A673 (cell line): ENCODE measurements at regions not wholly inside any gene's neighbourhood (a gene's known extent, or its start where the extent isn't known, plus 50 kb on each side); places are given as distances from the start of the nearest gene placed in this dataset.
"Not testable (repeated sequence)": the region's sequence is repeated elsewhere in the genome, so short reads cannot be mapped to it uniquely, and the experiment has no call there.

Experiments
- BruUV-seq: library from RNA; stranded (reverse); fragments of 400-500 nt; replicated peaks from 2 replicates; lab custom pipeline; 2021; lab: Mats Ljungman, UMichigan
- CTCF ChIA-PET: fragments of 300-600 bp; sonication (Branson Sonifier 250); formaldehyde crosslinking; loops from one replicate; lab custom pipeline; 2022; ENCODE audit warnings: antibody characterized with exemption; lab: Charles Lee
- POLR2A ChIA-PET: fragments of 300-600 bp; sonication (Branson Sonifier 250); formaldehyde crosslinking; loops from one replicate; lab custom pipeline; 2022; ENCODE audit warnings: antibody characterized with exemption; ENCODE audit not compliant: low non-redundant PET; lab: Charles Lee
- DNase-seq: peaks from one replicate; pipeline ENCODE4 v3.0.0-alpha.2; 2015; ENCODE audit warnings: low spot score
- H3K27ac ChIP-seq: fragments of 200-600 bp; sonication (generic); 2 replicates; pipeline ENCODE4 v1.5.1; 2016; ENCODE audit warnings: mixed run types, low read depth, mild to moderate bottlenecking, mixed read lengths, antibody characterized with exemption, low read length; ENCODE audit not compliant: poor library complexity, severe bottlenecking
- H3K27me3 ChIP-seq: fragments of 200-600 bp; sonication (generic); replicated peaks from 2 replicates; pipeline ENCODE4 v1.6.1; 2017; ENCODE audit warnings: mixed run types, low read depth, mild to moderate bottlenecking, mixed read lengths, antibody characterized with exemption, low read length; ENCODE audit not compliant: insufficient read depth, poor library complexity
- H3K36me3 ChIP-seq: fragments of 200-600 bp; sonication (generic); 2 replicates; pipeline ENCODE4 v1.6.1; 2016; ENCODE audit warnings: mixed run types, mild to moderate bottlenecking, mixed read lengths, antibody characterized with exemption, low read length; ENCODE audit not compliant: insufficient read depth, poor library complexity, severe bottlenecking
- H3K4me1 ChIP-seq: fragments of 200-600 bp; sonication (generic); 2 replicates; pipeline ENCODE4 v1.6.1; 2017; ENCODE audit warnings: mixed run types, mild to moderate bottlenecking, mixed read lengths, antibody characterized with exemption, low read length; ENCODE audit not compliant: insufficient read depth, poor library complexity, severe bottlenecking
- H3K4me3 ChIP-seq: fragments of 200-600 bp; sonication (generic); 2 replicates; pipeline ENCODE4 v1.5.1; 2016; ENCODE audit warnings: low read depth, mixed run types, mild to moderate bottlenecking, mixed read lengths, low read length; ENCODE audit not compliant: poor library complexity, severe bottlenecking
- H3K9me3 ChIP-seq: fragments of 200-600 bp; sonication (generic); 2 replicates; pipeline ENCODE4 v1.6.1; 2016; ENCODE audit warnings: mixed run types, low read depth, mild to moderate bottlenecking, mixed read lengths, antibody characterized with exemption, low read length; ENCODE audit not compliant: poor library complexity, severe bottlenecking
- EZH2 ChIP-seq: fragments of 200-600 bp; sonication (generic); IDR thresholded peaks from 2 replicates; pipeline ENCODE4 v1.6.1; 2017; ENCODE audit warnings: borderline replicate concordance, low read depth, mild to moderate bottlenecking, mixed read lengths, antibody characterized with exemption, low read length; ENCODE audit not compliant: poor library complexity, severe bottlenecking
- intact Hi-C: fragments of 100-400 bp; cut with micrococcal nuclease; formaldehyde crosslinking; loops from one replicate; pipeline ENCODE4 v1.10.0; 2022; ENCODE audit not compliant: unreplicated experiment
- TF ChIP-seq, protein P1 (sequence below): fragments of 300-800, 200-600 bp; sonication (generic); conservative IDR thresholded peaks from 2 replicates; pipeline ENCODE4 v1.5.1; 2017; ENCODE audit warnings: low read depth, mild to moderate bottlenecking, antibody characterized with exemption, low read length, moderate library complexity, mixed read lengths

DNA sequence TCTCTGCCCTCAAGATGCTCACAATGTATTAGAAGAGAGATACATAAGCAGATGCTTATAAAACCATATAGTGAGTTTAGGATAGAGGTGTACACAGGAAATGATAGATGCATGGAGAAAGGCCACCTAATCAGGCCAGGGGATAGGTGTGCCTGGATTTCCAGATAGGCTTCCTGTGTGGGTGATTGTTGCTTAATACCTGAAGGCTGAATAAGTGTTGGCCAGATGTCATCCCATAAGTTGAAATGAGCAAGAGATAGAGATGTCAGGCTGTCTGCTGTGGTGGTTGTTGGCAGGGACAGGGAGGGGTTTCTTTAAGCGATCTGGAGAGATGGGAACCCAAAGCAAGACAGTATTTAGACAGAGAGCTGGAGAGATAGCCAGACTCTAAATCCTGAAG, 109.8 kb upstream of the SGK1 start:
- no TSS peak for BruUV-seq
- H3K4me1 ChIP-seq, result no peaks in the 10 kb centered on the region
- no peak overlapping the region for H3K4me3 ChIP-seq
- no peak for DNase-seq
- no peaks in the 10 kb centered on the region for H3K9me3 ChIP-seq
- TF ChIP-seq, protein P1, sequence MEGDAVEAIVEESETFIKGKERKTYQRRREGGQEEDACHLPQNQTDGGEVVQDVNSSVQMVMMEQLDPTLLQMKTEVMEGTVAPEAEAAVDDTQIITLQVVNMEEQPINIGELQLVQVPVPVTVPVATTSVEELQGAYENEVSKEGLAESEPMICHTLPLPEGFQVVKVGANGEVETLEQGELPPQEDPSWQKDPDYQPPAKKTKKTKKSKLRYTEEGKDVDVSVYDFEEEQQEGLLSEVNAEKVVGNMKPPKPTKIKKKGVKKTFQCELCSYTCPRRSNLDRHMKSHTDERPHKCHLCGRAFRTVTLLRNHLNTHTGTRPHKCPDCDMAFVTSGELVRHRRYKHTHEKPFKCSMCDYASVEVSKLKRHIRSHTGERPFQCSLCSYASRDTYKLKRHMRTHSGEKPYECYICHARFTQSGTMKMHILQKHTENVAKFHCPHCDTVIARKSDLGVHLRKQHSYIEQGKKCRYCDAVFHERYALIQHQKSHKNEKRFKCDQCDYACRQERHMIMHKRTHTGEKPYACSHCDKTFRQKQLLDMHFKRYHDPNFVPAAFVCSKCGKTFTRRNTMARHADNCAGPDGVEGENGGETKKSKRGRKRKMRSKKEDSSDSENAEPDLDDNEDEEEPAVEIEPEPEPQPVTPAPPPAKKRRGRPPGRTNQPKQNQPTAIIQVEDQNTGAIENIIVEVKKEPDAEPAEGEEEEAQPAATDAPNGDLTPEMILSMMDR, result no peak
- no peak for TF ChIP-seq EZH2
- intact Hi-C loops, result no loop called here
- H3K36me3 ChIP-seq, result no peaks in the 10 kb centered on the region
- no peak overlapping the region for H3K27ac ChIP-seq
- no peaks in the 10 kb centered on the region for H3K27me3 ChIP-seq
- ChIA-PET POLR2A (no interaction called here), CTCF (no interaction called here)

DNA sequence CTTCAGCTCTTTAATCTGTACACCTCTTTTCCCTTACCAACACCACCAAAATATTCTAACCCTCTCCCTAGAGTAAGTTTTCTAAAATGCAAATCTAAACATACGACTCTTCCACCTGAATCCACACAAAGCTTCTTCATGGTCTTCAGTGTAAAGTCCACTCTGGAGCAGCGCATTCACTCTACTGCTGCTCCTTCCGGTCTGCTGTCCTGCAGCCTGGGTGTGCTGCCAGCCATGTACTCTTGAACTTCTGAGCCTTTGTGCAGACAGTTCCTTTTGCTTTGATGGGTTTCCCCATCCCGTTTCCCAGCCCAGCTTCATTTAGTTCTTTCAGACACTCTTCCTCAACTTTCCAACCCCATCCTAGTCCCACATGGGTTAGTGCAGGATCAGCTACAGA, 108.7 kb upstream of the SGK1 start:
- BruUV-seq, result no TSS peak
- no peak for DNase-seq
- H3K9me3 ChIP-seq, result no peaks in the 10 kb centered on the region
- no peaks in the 10 kb centered on the region for H3K36me3 ChIP-seq
- no peaks in the 10 kb centered on the region for H3K27me3 ChIP-seq
- H3K27ac ChIP-seq, result no peak overlapping the region
- TF ChIP-seq, protein P1, result no peak
- no peak for TF ChIP-seq EZH2
- ChIA-PET CTCF (no interaction called here), POLR2A (no interaction called here)
- no peaks in the 10 kb centered on the region for H3K4me1 ChIP-seq
- intact Hi-C loops, result no loop called here
- H3K4me3 ChIP-seq, result no peak overlapping the region

DNA sequence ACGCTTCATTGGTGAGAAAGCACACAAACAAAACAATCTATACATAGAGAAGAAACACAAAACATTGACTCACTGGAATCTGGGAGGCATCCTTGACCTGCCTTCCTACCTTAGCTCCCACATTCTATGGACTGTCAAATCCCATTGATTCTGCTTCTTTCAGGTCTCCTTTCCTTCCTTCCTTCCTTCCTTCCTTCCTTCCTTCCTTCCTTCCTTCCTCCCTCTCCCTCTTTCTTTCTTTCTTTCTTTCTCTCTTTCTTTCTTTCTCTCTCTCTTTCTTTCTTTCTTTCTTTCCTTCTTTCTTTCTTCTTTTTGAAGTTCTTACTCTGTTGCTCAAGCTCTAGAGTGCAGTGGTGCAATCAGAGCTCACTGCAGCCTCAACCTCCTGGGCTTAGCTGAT, 108.0 kb upstream of the SGK1 start:
- BruUV-seq, CTCF ChIA-PET, H3K27me3 ChIP-seq, DNase-seq, H3K36me3 ChIP-seq, H3K27ac ChIP-seq, intact Hi-C loops, H3K4me1 ChIP-seq, H3K9me3 ChIP-seq, POLR2A ChIA-PET, H3K4me3 ChIP-seq: not testable (repeated sequence)

DNA sequence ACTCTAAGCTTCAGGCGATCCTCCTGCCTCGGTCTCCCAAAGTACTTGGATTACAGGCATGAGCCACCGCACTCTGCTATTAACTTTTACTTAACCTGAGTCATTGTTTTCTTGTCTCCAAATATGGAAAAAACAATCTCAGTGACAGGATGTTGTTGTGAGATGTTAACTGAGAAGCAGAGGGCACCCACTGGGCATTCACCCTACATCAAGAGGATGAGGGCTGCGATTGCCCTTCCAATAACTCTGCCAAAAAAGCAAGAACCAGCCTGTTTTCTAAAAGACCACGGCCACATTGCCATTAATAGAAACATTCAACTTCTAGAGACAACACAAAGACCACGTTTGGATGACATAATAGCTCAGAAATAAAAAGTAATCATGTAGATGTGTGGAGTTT, 107.6 kb upstream of the SGK1 start:
- ChIA-PET POLR2A (no interaction called here), CTCF (no interaction called here)
- Histone ChIP-seq H3K36me3 (no peaks in the 10 kb centered on the region), H3K27me3 (no peaks in the 10 kb centered on the region), H3K4me3 (no peak overlapping the region), H3K9me3 (no peaks in the 10 kb centered on the region), H3K27ac (no peak overlapping the region), H3K4me1 (no peaks in the 10 kb centered on the region)
- intact Hi-C loops, result no loop called here
- TF ChIP-seq EZH2, result no peak
- TF ChIP-seq, protein P1, result no peak
- no peak for DNase-seq
- BruUV-seq, result no TSS peak
